Hepatocyte (in vitro differentiated cells): ENCODE measurements at regions not wholly inside any gene's neighbourhood (a gene's known extent, or its start where the extent isn't known, plus 50 kb on each side); places are given as distances from the start of the nearest gene placed in this dataset.

Experiments used
- DNase-seq: peaks from one replicate; pipeline ENCODE4 v3.0.0-alpha.2; 2016; ENCODE audit warnings: low spot score
- H2AFZ ChIP-seq: fragments of 200-600 bp; sonication (generic); 2 replicates; pipeline ENCODE4 v1.6.0; 2016; ENCODE audit warnings: antibody characterized with exemption, mild to moderate bottlenecking
- H3K27ac ChIP-seq: fragments of 200-600 bp; sonication (generic); 2 replicates; pipeline ENCODE4 v1.5.1; 2016; ENCODE audit warnings: mild to moderate bottlenecking
- H3K27me3 ChIP-seq: fragments of 200-600 bp; sonication (generic); 2 replicates; pipeline ENCODE4 v1.6.1; 2016
- H3K36me3 ChIP-seq: fragments of 200-600 bp; sonication (generic); replicated peaks from 2 replicates; pipeline ENCODE4 v1.5.1; 2016; ENCODE audit warnings: low read depth; ENCODE audit not compliant: insufficient read depth
- H3K4me1 ChIP-seq: fragments of 200-600 bp; sonication (generic); 2 replicates; pipeline ENCODE4 v1.5.1; 2016; ENCODE audit warnings: mild to moderate bottlenecking, moderate library complexity; ENCODE audit not compliant: insufficient read depth
- H3K4me2 ChIP-seq: fragments of 200-600 bp; sonication (generic); 2 replicates; pipeline ENCODE4 v1.6.0; 2016
- H3K4me3 ChIP-seq: fragments of 200-600 bp; sonication (generic); 2 replicates; pipeline ENCODE4 v1.5.1; 2016; ENCODE audit warnings: mild to moderate bottlenecking
- H3K79me2 ChIP-seq: fragments of 200-600 bp; sonication (generic); 2 replicates; pipeline ENCODE4 v1.6.0; 2017; ENCODE audit warnings: mild to moderate bottlenecking
- H3K9me2 ChIP-seq: fragments of 200-600 bp; sonication (generic); replicated peaks from 2 replicates; pipeline ENCODE4 v1.6.0; 2017; ENCODE audit warnings: mild to moderate bottlenecking; ENCODE audit not compliant: insufficient read depth
- H3K9me3 ChIP-seq: fragments of 200-600 bp; sonication (generic); 2 replicates; pipeline ENCODE4 v1.5.1; 2016; ENCODE audit warnings: low read depth, mild to moderate bottlenecking
- H4K20me1 ChIP-seq: fragments of 200-600 bp; sonication (generic); 2 replicates; pipeline ENCODE4 v1.6.0; 2016; ENCODE audit warnings: mild to moderate bottlenecking; ENCODE audit not compliant: insufficient read depth, poor library complexity, severe bottlenecking
- EZH2 ChIP-seq: fragments of 200-600 bp; sonication (generic); IDR thresholded peaks from 2 replicates; pipeline ENCODE4 v1.6.1; 2016; ENCODE audit warnings: antibody characterized with exemption, mild to moderate bottlenecking, borderline replicate concordance
- EZH2phosphoT487 ChIP-seq: fragments of 200-600 bp; sonication (generic); IDR thresholded peaks from one replicate; pipeline ENCODE4 v1.6.1; 2018; ENCODE audit warnings: antibody characterized with exemption, mild to moderate bottlenecking, low read depth, moderate library complexity; ENCODE audit not compliant: unreplicated experiment, severe bottlenecking
- WGBS: methylation state at CpG from one replicate; pipeline ENCODE4 v1.1.6; 2016; ENCODE audit warnings: low lambda C conversion rate; ENCODE audit errors: missing lambda C conversion rate; 5-methylcytosine and 5-hydroxymethylcytosine counted together
- TF ChIP-seq, protein P1 (sequence below): fragments of 200-600 bp; sonication (generic); IDR thresholded peaks from 2 replicates; pipeline ENCODE4 v1.5.1; 2016; ENCODE audit warnings: antibody characterized with exemption, mild to moderate bottlenecking; ENCODE audit not compliant: poor library complexity

DNA sequence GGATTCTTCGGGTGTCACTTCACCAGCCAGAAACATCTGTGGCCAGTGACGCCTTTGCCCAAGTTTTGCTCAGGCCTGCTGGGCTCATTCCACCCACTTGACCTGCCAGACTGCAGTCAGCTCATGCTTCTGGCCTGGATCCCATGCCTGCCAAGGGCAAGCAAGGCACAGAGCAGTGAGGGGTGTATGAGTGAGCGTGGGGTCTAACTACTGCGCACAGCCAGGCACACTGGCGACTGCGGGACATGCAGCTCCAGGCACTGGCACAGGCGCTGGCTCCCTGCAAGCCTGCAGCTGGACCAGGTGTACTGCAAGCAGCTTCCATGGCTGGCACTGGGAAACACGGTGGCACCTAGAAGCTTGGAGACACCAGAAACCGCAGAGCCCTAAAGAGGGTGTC, 80.1 kb downstream of the MTERF1 start:
- H3K4me1 ChIP-seq, result no peaks in the 10 kb centered on the region
- no peak for DNase-seq
- TF ChIP-seq EZH2 (no peak), EZH2phosphoT487 (no peak)
- TF ChIP-seq, protein P1, sequence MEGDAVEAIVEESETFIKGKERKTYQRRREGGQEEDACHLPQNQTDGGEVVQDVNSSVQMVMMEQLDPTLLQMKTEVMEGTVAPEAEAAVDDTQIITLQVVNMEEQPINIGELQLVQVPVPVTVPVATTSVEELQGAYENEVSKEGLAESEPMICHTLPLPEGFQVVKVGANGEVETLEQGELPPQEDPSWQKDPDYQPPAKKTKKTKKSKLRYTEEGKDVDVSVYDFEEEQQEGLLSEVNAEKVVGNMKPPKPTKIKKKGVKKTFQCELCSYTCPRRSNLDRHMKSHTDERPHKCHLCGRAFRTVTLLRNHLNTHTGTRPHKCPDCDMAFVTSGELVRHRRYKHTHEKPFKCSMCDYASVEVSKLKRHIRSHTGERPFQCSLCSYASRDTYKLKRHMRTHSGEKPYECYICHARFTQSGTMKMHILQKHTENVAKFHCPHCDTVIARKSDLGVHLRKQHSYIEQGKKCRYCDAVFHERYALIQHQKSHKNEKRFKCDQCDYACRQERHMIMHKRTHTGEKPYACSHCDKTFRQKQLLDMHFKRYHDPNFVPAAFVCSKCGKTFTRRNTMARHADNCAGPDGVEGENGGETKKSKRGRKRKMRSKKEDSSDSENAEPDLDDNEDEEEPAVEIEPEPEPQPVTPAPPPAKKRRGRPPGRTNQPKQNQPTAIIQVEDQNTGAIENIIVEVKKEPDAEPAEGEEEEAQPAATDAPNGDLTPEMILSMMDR, result no peak
- H3K36me3 ChIP-seq, result no peaks in the 10 kb centered on the region
- H3K4me2 ChIP-seq, result no peak overlapping the region
- H3K9me2 ChIP-seq, result no peaks in the 10 kb centered on the region
- no peaks in the 10 kb centered on the region for H3K27me3 ChIP-seq
- H3K9me3 ChIP-seq, result no peaks in the 10 kb centered on the region
- no peaks in the 10 kb centered on the region for H3K79me2 ChIP-seq
- WGBS, result 84% methylated on average over 9 of the region's 9 CpGs
- no peaks in the 10 kb centered on the region for H4K20me1 ChIP-seq
- no peak overlapping the region for H2AFZ ChIP-seq
- no peak overlapping the region for H3K27ac ChIP-seq
- H3K4me3 ChIP-seq, result no peak overlapping the region

DNA sequence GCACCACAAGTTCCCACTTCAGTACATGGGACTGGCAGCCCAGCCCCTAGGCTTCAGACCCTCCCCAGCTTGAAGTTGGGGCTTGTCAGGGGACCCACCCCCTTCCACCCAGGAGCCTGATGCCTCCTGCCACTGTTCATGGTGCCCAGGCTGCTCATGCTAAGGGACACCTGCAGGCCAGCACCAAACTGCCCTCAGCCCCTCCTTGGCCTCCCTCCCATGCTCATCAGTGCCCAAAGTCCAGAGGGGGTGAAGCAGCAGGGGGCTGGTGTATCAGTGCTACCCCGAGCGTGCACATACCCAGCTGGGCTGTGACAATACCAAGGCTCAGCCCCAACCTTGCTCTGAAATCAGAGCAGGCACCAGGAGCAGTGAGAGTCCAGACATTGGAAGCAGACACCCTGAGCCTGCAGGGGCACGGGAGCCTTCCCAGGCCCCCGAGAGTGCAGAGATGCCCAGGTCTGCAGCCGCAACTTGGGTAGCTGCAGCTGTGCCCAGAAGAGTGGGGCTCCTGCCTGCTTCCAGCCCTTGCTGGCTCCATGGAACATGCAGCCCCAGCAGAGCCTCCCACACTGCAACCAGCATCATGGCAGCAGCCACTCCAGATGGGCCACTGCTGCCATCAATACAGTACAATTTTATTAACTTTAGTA, 79.0 kb downstream of the MTERF1 start:
- no peak overlapping the region for H3K27ac ChIP-seq
- WGBS, result 97% methylated on average over 5 of the region's 5 CpGs
- TF ChIP-seq EZH2 (no peak), EZH2phosphoT487 (no peak)
- TF ChIP-seq, protein P1, result no peak
- no peaks in the 10 kb centered on the region for H3K36me3 ChIP-seq
- no peaks in the 10 kb centered on the region for H3K27me3 ChIP-seq
- no peaks in the 10 kb centered on the region for H3K9me2 ChIP-seq
- no peaks in the 10 kb centered on the region for H3K4me1 ChIP-seq
- H3K9me3 ChIP-seq, result no peaks in the 10 kb centered on the region
- no peak overlapping the region for H2AFZ ChIP-seq
- no peaks in the 10 kb centered on the region for H3K79me2 ChIP-seq
- H3K4me2 ChIP-seq, result no peak overlapping the region
- no peak for DNase-seq
- no peak overlapping the region for H3K4me3 ChIP-seq
- no peaks in the 10 kb centered on the region for H4K20me1 ChIP-seq

DNA sequence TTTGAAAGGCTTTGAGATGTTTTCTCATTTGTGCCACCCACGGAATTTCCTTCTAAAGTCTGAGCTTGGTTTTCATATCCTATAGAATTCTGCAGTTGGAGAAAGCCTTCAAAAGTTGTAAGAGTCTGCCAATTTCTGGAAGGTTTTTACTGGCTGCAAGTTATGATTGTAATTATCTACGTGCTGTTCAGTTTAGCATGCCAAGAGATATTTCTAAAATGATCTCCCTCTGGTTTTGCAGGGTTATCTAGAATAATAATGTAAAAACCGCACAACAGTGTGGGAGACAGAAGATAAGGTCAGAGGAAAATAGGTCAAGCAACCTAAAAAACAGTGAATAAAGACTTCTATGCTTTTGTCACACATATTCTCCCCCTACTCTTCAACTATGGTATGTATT, 69.3 kb downstream of the MTERF1 start:
- Histone ChIP-seq H3K9me2 (no peaks in the 10 kb centered on the region), H3K4me3 (no peak overlapping the region), H2AFZ (no peak overlapping the region), H3K9me3 (no peaks in the 10 kb centered on the region), H3K27me3 (no peaks in the 10 kb centered on the region), H3K27ac (no peak overlapping the region), H3K4me2 (no peak overlapping the region), H3K79me2 (no peaks in the 10 kb centered on the region), H3K4me1 (no peaks in the 10 kb centered on the region), H4K20me1 (no peaks in the 10 kb centered on the region), H3K36me3 (no peaks in the 10 kb centered on the region)
- DNase-seq, result no peak
- WGBS, result 64% methylated on average over 3 of the region's 3 CpGs
- TF ChIP-seq EZH2phosphoT487 (no peak), EZH2 (no peak)
- TF ChIP-seq, protein P1, result no peak
